ENCODE measurements at regions not wholly inside any gene's neighbourhood (a gene's known extent, or its start where the extent isn't known, plus 50 kb on each side); places are given as distances from the start of the nearest gene placed in this dataset.

DNA sequence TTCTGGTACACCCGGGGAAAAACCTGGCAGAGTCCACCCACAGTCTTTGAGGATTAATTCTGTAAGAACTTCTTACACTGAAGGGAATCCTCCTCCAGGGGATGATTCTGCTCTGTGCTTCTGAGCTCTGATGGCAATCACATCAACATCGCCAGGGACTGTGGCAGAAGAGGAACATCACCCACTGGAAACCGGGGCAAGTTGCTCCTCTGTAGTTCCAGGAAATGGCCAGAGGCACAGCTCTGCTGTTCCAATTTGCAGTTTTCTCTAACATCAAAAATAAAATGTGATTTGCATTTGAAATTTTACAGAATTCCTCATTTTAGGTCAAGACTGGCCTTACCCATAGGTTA is 207.6 kb downstream of the DAD1 start (continued):
- no peak for TF ChIP-seq ZNF496 (CRISPR knock-in tag; IDR thresholded peaks at IDR 0.05; ENCODE audit: insufficient replicate concordance)
- no peak for TF ChIP-seq FOXK2 (IDR thresholded peaks at IDR 0.05)
- TF ChIP-seq, protein P1, sequence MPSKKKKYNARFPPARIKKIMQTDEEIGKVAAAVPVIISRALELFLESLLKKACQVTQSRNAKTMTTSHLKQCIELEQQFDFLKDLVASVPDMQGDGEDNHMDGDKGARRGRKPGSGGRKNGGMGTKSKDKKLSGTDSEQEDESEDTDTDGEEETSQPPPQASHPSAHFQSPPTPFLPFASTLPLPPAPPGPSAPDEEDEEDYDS (CRISPR knock-in tag; IDR thresholded peaks at IDR 0.05): no peak
- TF ChIP-seq JDP2 (CRISPR knock-in tag; IDR thresholded peaks at IDR 0.05; ENCODE audit: borderline replicate concordance): no peak
- TF ChIP-seq ZNF709 (CRISPR knock-in tag; IDR thresholded peaks at IDR 0.05): no peak
- TF ChIP-seq GMEB1 (CRISPR knock-in tag; IDR thresholded peaks at IDR 0.05; ENCODE audit: borderline replicate concordance): no peak
- TF ChIP-seq SOX5 (CRISPR knock-in tag; IDR thresholded peaks at IDR 0.05; ENCODE audit: borderline replicate concordance): no peak

DNA sequence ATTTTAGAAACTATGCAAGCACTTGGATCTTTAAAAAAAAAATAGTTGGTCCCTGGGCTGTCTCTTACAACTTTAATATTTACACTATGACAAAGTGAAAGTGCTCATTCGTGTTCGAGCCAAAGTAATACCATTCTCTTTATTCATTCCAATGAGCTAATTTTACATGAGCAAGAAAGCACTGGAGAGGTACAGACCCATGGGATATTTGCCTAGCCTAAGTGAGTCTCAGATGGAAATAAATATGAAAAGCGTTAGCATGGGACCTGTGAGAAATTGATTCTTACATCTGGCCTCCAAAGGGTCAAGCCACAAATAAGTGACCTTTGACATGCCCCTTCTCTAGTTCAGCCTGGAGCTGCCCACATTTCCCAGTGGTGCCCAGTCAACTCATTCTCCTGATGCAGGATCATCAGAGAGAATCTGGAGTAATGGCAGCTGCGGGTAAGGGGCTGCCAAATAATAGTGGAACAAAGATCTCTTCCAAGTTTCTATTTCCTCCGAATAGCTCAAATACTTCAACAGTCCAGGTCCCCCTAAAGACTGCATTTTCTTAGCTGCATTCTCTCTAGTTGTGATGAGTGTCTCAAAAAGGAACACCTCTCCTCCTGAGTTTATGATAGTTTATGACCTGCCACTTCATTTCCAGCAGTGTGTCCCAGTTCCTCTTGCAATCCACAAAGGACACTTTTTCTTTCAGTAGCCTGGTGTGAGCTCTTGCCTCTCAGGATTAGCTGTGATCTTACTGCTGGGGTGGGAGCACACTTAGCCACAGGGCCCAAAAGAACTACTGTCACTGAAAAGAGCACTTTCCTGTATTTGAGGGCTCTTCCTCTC is 208.2 kb downstream of the DAD1 start:
- ATAC-seq (no peak), DNase-seq (ENCODE audit: low spot score) (no peak), FAIRE-seq (no peak)
- TF ChIP-seq HMG20A (CRISPR knock-in tag; IDR thresholded peaks at IDR 0.05; ENCODE audit: borderline replicate concordance): no peak
- no peak for TF ChIP-seq REPIN1 (CRISPR knock-in tag; IDR thresholded peaks at IDR 0.05; ENCODE audit: borderline replicate concordance, low read depth)
- 0 out of 2 replicates have a peak, but pooled peaks have one; percentile 9 for TF ChIP-seq NR2F6 (IDR thresholded peaks at IDR 0.05)
- TF ChIP-seq NR2F6 (CRISPR knock-in tag; IDR thresholded peaks at IDR 0.05): no peak
- no peak overlapping the region for H3K4me2 ChIP-seq (ENCODE audit: low read depth, low read length)
- ChIA-PET CTCF (ENCODE audit: low intra/inter-chr PET ratio, low total read pairs) (no interaction called here), POLR2A (no interaction called here)
- no peaks in the 10 kb centered on the region for H3K36me3 ChIP-seq (replicated peaks in 1 of 2; ENCODE audit: control insufficient read depth in 1 of 2, insufficient read depth in 2 of 2, low read length in 2 of 2)
- BruUV-seq (replicated peaks): no TSS peak
- no peak overlapping the region for H3K4me3 ChIP-seq (replicated peaks in 1 of 3; ENCODE audit: insufficient read depth in 1 of 3, low read depth in 2 of 3, low read length in 3 of 3)
- no peaks in the 10 kb centered on the region for H4K20me1 ChIP-seq (ENCODE audit: insufficient read depth, low read length)
- intact Hi-C loops (cut with micrococcal nuclease; ENCODE audit: unreplicated experiment): loop anchor here (10.0 kb wide), 1 partner anchor 274 kb away; no protein-coding TSS in a partner anchor
- WGBS (ENCODE audit: low lambda C conversion rate): 30% methylated on average over 5 of the region's 5 CpGs
- no peak overlapping the region for H3K9ac ChIP-seq (ENCODE audit: insufficient read depth, low read depth, low read length)
- no peaks in the 10 kb centered on the region for H3K4me1 ChIP-seq (ENCODE audit: insufficient read depth, low read length)
- no peak overlapping the region for H3K27ac ChIP-seq (ENCODE audit: extremely low read length, insufficient read depth, low read length)
- no peaks in the 10 kb centered on the region for H3K79me2 ChIP-seq (ENCODE audit: insufficient read depth, low read length)
- H3K27me3 ChIP-seq (ENCODE audit: control insufficient read depth in 1 of 2, insufficient read depth in 2 of 2, low read length in 2 of 2): peaks cover 1 to 10% of the 10 kb centered on the region in 2 experiments; a peak in 2 of 5 replicates
- H2AFZ ChIP-seq (ENCODE audit: low read length): no peak overlapping the region
- in situ Hi-C loops (cut with HindIII; ENCODE audit: extremely low pct_ligation_motif_present, low pct_unique_long_range_greater_than_20kb): no loop called here
- no peaks in the 10 kb centered on the region for H3K9me3 ChIP-seq (ENCODE audit: low read length)

All from HepG2 (cell line).